Endodermal cell (in vitro differentiated cells): ENCODE measurements at regions not wholly inside any gene's neighbourhood (a gene's known extent, or its start where the extent isn't known, plus 50 kb on each side); places are given as distances from the start of the nearest gene placed in this dataset.

ENCODE experiments used
- DNase-seq: peaks from one replicate; pipeline ENCODE4 v3.0.0-alpha.2; 2017
- H3K27ac ChIP-seq: 2 replicates; pipeline ENCODE4 v1.5.1; 2013; ENCODE audit warnings: mild to moderate bottlenecking, low read depth, low read length, moderate library complexity
- H3K27me3 ChIP-seq: 2 replicates; pipeline ENCODE4 v1.6.1; 2013; ENCODE audit warnings: mild to moderate bottlenecking, low read length, moderate library complexity; ENCODE audit not compliant: insufficient read depth, control insufficient read depth, poor library complexity, severe bottlenecking
- H3K36me3 ChIP-seq: 2 replicates; pipeline ENCODE4 v1.7.0; 2013; ENCODE audit warnings: mild to moderate bottlenecking, low read length, moderate library complexity; ENCODE audit not compliant: control insufficient read depth, insufficient read depth
- H3K4me1 ChIP-seq: one replicate; pipeline ENCODE4 v1.7.0; 2013; ENCODE audit warnings: low read length; ENCODE audit not compliant: control insufficient read depth, insufficient read depth
- H3K4me3 ChIP-seq: 2 replicates; pipeline ENCODE4 v1.5.1; 2013; ENCODE audit warnings: mild to moderate bottlenecking, low read length, moderate library complexity
- H3K9ac ChIP-seq: 2 replicates; pipeline ENCODE4 v1.6.1; 2013; ENCODE audit warnings: mild to moderate bottlenecking, low read length, moderate library complexity; ENCODE audit not compliant: poor library complexity, severe bottlenecking; ENCODE audit errors: extremely low read depth
- H3K9me3 ChIP-seq: 2 replicates; pipeline ENCODE4 v1.6.1; 2013; ENCODE audit warnings: mild to moderate bottlenecking, low read length, moderate library complexity; ENCODE audit not compliant: control insufficient read depth
- H3K27ac Mint-ChIP-seq: 2 replicates; pipeline ENCODE4 v1.8.0; 2020; ENCODE audit warnings: mixed read lengths
- H3K27me3 Mint-ChIP-seq: 2 replicates; pipeline ENCODE4 v1.8.0; 2021; ENCODE audit warnings: mild to moderate bottlenecking, mixed read lengths; ENCODE audit not compliant: insufficient read depth
- H3K36me3 Mint-ChIP-seq: 2 replicates; pipeline ENCODE4 v1.8.0; 2020; ENCODE audit warnings: low read depth, mixed read lengths
- H3K4me1 Mint-ChIP-seq: 2 replicates; pipeline ENCODE4 v1.8.0; 2020; ENCODE audit warnings: mixed read lengths
- H3K4me3 Mint-ChIP-seq: 2 replicates; pipeline ENCODE4 v1.8.0; 2020; ENCODE audit warnings: mild to moderate bottlenecking, moderate library complexity, mixed read lengths
- H3K9me3 Mint-ChIP-seq: 2 replicates; pipeline ENCODE4 v1.8.0; 2020; ENCODE audit warnings: mild to moderate bottlenecking, mixed read lengths
- CTCF ChIP-seq: fragments of 200-600 bp; sonication (generic); conservative IDR thresholded peaks from 2 replicates; pipeline ENCODE4 v1.5.0; 2021; ENCODE audit warnings: antibody characterized with exemption, mild to moderate bottlenecking
- WGBS, 2 experiments: methylation state at CpG; one replicate each; pipeline versions ENCODE4 v1.1.5 to v1.1.7; 2013; ENCODE audit warnings: missing lambda C conversion rate in 2 of 2, mixed read lengths in 1 of 2; ENCODE audit not compliant: insufficient coverage in 1 of 2, insufficient read length in 1 of 2; 5-methylcytosine and 5-hydroxymethylcytosine counted together

- Mint-ChIP-seq H3K4me3 (no peak overlapping the region), H3K27ac (no peak overlapping the region), H3K4me1 (peaks cover 1% of the 10 kb centered on the region), H3K36me3 (no peaks in the 10 kb centered on the region), H3K27me3 (no peaks in the 10 kb centered on the region), H3K9me3 (no peaks in the 10 kb centered on the region)
- Histone ChIP-seq H3K9ac (no peak overlapping the region), H3K4me3 (no peak overlapping the region), H3K4me1 (peaks cover 4% of the 10 kb centered on the region), H3K9me3 (no peaks in the 10 kb centered on the region), H3K27ac (no peak overlapping the region), H3K27me3 (no peaks in the 10 kb centered on the region), H3K36me3 (no peaks in the 10 kb centered on the region)
- WGBS, 2 experiments = 92 to 100% methylated on average over 2 to 3 of the region's 3 CpGs
- TF ChIP-seq CTCF = no peak
- no peak for DNase-seq
Measured at GRCh38 chr10:106181501-106181900, 983.0 kb downstream of the SORCS1 start.

GRCh38 chr10:106179430-106179829 lies 985.1 kb downstream of the SORCS1 start:
- Mint-ChIP-seq H3K27me3 (no peaks in the 10 kb centered on the region), H3K4me1 (peaks cover 1% of the 10 kb centered on the region), H3K36me3 (no peaks in the 10 kb centered on the region), H3K9me3 (no peaks in the 10 kb centered on the region), H3K4me3 (no peak overlapping the region), H3K27ac (no peak overlapping the region)
- H3K36me3 ChIP-seq = no peaks in the 10 kb centered on the region
- H3K27ac ChIP-seq = no peak overlapping the region
- H3K27me3 ChIP-seq = no peaks in the 10 kb centered on the region
- no peak overlapping the region for H3K9ac ChIP-seq
- DNase-seq = no peak
- H3K9me3 ChIP-seq = no peaks in the 10 kb centered on the region
- TF ChIP-seq CTCF = no peak
- H3K4me1 ChIP-seq = peaks cover 5% of the 10 kb centered on the region
- no peak overlapping the region for H3K4me3 ChIP-seq

- H3K27me3 ChIP-seq = no peaks in the 10 kb centered on the region
- Mint-ChIP-seq H3K36me3 (no peaks in the 10 kb centered on the region), H3K27ac (no peak overlapping the region), H3K4me3 (no peak overlapping the region), H3K4me1 (peaks cover 1% of the 10 kb centered on the region), H3K9me3 (no peaks in the 10 kb centered on the region), H3K27me3 (no peaks in the 10 kb centered on the region)
- H3K9me3 ChIP-seq = no peaks in the 10 kb centered on the region
- no peak for DNase-seq
- H3K4me1 ChIP-seq = peaks cover 7% of the 10 kb centered on the region
- H3K9ac ChIP-seq = no peak overlapping the region
- H3K4me3 ChIP-seq = no peak overlapping the region
- H3K27ac ChIP-seq = no peak overlapping the region
- 62% methylated on average over 5 of the region's 5 CpGs; no CpG with 5 or more reads in 1 of the 2 experiments for WGBS, 2 experiments
- TF ChIP-seq CTCF = peak; percentile 88
- no peaks in the 10 kb centered on the region for H3K36me3 ChIP-seq
Measured at GRCh38 chr10:106175760-106176377, 988.6 kb downstream of the SORCS1 start.
